Uterus (tissue), 3 donors: ENCODE measurements at regions not wholly inside any gene's neighbourhood (a gene's known extent, or its start where the extent isn't known, plus 50 kb on each side); places are given as distances from the start of the nearest gene placed in this dataset.
A peak's percentile ranks its signal among the peaks of the same experiment; 100 is the strongest.

Source experiments
- DNase-seq, 2 donors: peaks; one replicate each; pipeline ENCODE4 v3.0.0-alpha.2; 2019 to 2020
- H3K27ac ChIP-seq, 2 donors: fragments of 200-600 bp; sonication (generic); 1 replicate in 1 of 2; 2 replicates in 1 of 2; pipeline ENCODE4 v1.5.1; 2016 to 2018
- H3K27me3 ChIP-seq, 2 donors: fragments of 200-600 bp; sonication (generic); one replicate each; pipeline ENCODE4 v1.5.1; 2018 to 2019; ENCODE audit warnings: control low read depth in 1 of 2
- H3K36me3 ChIP-seq, 2 donors: fragments of 200-600 bp; sonication (generic); one replicate each; pipeline ENCODE4 v1.5.1; 2019; ENCODE audit warnings: control low read depth in 1 of 2
- H3K4me1 ChIP-seq, 2 donors: fragments of 200-600 bp; sonication (generic); one replicate each; pipeline ENCODE4 v1.5.1; 2018 to 2019; ENCODE audit warnings: control low read depth in 1 of 2
- H3K4me3 ChIP-seq, 2 donors: fragments of 200-600 bp; sonication (generic); 1 replicate in 1 of 2; 2 replicates in 1 of 2; pipeline ENCODE4 v1.5.1; 2018 to 2019; ENCODE audit warnings: mild to moderate bottlenecking in 1 of 2
- H3K9me3 ChIP-seq, 2 donors: fragments of 200-600 bp; sonication (generic); one replicate each; pipeline ENCODE4 v1.5.1; 2019; ENCODE audit warnings: control low read depth in 1 of 2
- CTCF ChIP-seq, 4 experiments: fragments of 200-600 bp in 2 of 4; fragments of 450-650 bp in 2 of 4; sonication (generic) in 2 of 4; IDR thresholded peaks; one replicate each; pipeline ENCODE4 v1.5.1; 2016 to 2019; ENCODE audit warnings: antibody characterized with exemption in 4 of 4, mild to moderate bottlenecking in 2 of 4, moderate library complexity in 1 of 4
- POLR2A ChIP-seq, 2 donors: fragments of 450-650 bp; IDR thresholded peaks; one replicate each; pipeline ENCODE4 v1.6.1; 2016; ENCODE audit warnings: antibody characterized with exemption in 2 of 2, mild to moderate bottlenecking in 1 of 2, moderate library complexity in 1 of 2
- intact Hi-C: fragments of 100-400 bp; cut with DNase I; formaldehyde crosslinking; loops from one replicate; pipeline ENCODE4 v1.15.1; 2023; ENCODE audit warnings: low total_unique reads
- donor health status: DM: yes; HTN: yes; CAD: no.

GRCh38 chr1:29849038-29849750 lies 612.9 kb downstream of the PTPRU start:
- no peak for DNase-seq
- intact Hi-C loops: no loop called here
- Histone ChIP-seq H3K9me3 (no peaks in the 10 kb centered on the region), H3K27me3 (no peaks in the 10 kb centered on the region), H3K4me1 (no peaks in the 10 kb centered on the region), H3K4me3 (no peak overlapping the region), H3K36me3 (no peaks in the 10 kb centered on the region), H3K27ac (no peak overlapping the region)
- TF ChIP-seq CTCF (IDR thresholded peaks at IDR 0.05) (peak in 3 of 4 experiments; percentile 25 to 29 (median 28)), POLR2A (IDR thresholded peaks at IDR 0.05) (no peak)

- H3K27me3 ChIP-seq: peaks cover 0 to 5% of the 10 kb centered on the region in 2 donors
Observed at GRCh38 chr1:29845910-29846309, 609.6 kb downstream of the PTPRU start.

GRCh38 chr1:29842130-29842529 lies 605.8 kb downstream of the PTPRU start:
- Histone ChIP-seq H3K4me3 (no peak overlapping the region), H3K4me1 (no peaks in the 10 kb centered on the region), H3K27me3 (peaks cover 0 to 5% of the 10 kb centered on the region in 2 donors), H3K9me3 (no peaks in the 10 kb centered on the region), H3K27ac (no peak overlapping the region), H3K36me3 (no peaks in the 10 kb centered on the region)
- intact Hi-C loops: no loop called here
- no peak for DNase-seq
- TF ChIP-seq POLR2A (IDR thresholded peaks at IDR 0.05) (no peak), CTCF (IDR thresholded peaks at IDR 0.05) (no peak)

More at GRCh38 chr1:29845910-29846309, 609.6 kb downstream of the PTPRU start:
- Histone ChIP-seq H3K9me3 (no peaks in the 10 kb centered on the region), H3K36me3 (no peaks in the 10 kb centered on the region), H3K4me1 (no peaks in the 10 kb centered on the region), H3K4me3 (no peak overlapping the region), H3K27ac (no peak overlapping the region)
- TF ChIP-seq POLR2A (IDR thresholded peaks at IDR 0.05) (no peak), CTCF (IDR thresholded peaks at IDR 0.05) (no peak)
- intact Hi-C loops: no loop called here
- no peak for DNase-seq

GRCh38 chr1:29839726-29840125 lies 603.4 kb downstream of the PTPRU start:
- Histone ChIP-seq H3K9me3 (no peaks in the 10 kb centered on the region), H3K4me1 (no peaks in the 10 kb centered on the region), H3K4me3 (no peak overlapping the region), H3K36me3 (no peaks in the 10 kb centered on the region), H3K27ac (no peak overlapping the region), H3K27me3 (peaks cover 0 to 5% of the 10 kb centered on the region in 2 donors)
- TF ChIP-seq CTCF (IDR thresholded peaks at IDR 0.05): no peak
- TF ChIP-seq POLR2A (IDR thresholded peaks at IDR 0.05): no peak
- intact Hi-C loops: no loop called here
- DNase-seq: no peak

GRCh38 chr1:29838738-29839320 lies 602.5 kb downstream of the PTPRU start:
- H3K27ac ChIP-seq: no peak overlapping the region
- H3K4me1 ChIP-seq: no peaks in the 10 kb centered on the region
- no peaks in the 10 kb centered on the region for H3K36me3 ChIP-seq
- H3K9me3 ChIP-seq: no peaks in the 10 kb centered on the region
- no peak overlapping the region for H3K4me3 ChIP-seq
- H3K27me3 ChIP-seq: peaks cover 0 to 5% of the 10 kb centered on the region in 2 donors
- TF ChIP-seq CTCF (IDR thresholded peaks at IDR 0.05) (no peak), POLR2A (IDR thresholded peaks at IDR 0.05) (no peak)
- DNase-seq: no peak
- intact Hi-C loops: no loop called here
